IMR-90 (cell line): ENCODE measurements at regions not wholly inside any gene's neighbourhood (a gene's known extent, or its start where the extent isn't known, plus 50 kb on each side); places are given as distances from the start of the nearest gene placed in this dataset.

ENCODE experiments used
- ATAC-seq: fragments of 200-7000 bp; cut with Tn5 transposase; 2 replicates; pipeline ENCODE4 v1.9.1; 2020; ENCODE audit warnings: low read depth, mild to moderate bottlenecking, moderate library complexity
- BruUV-seq: library from RNA; stranded (reverse); fragments of 400-500 nt; replicated peaks from 2 replicates; lab custom pipeline; 2021; lab: Mats Ljungman, UMichigan
- CTCF ChIA-PET: fragments of 300-600 bp; formaldehyde crosslinking; extraction: SDS; loops from one replicate; lab custom pipeline; 2021; ENCODE audit warnings: antibody characterized with exemption; lab: Yijun Ruan, JAX
- POLR2A ChIA-PET: fragments of 300-600 bp; sonication (Branson Sonifier 250); formaldehyde crosslinking; loops from one replicate; lab custom pipeline; 2022; ENCODE audit warnings: antibody characterized with exemption; ENCODE audit not compliant: unreplicated experiment; lab: Charles Lee
- DNase-seq: peaks from one replicate; pipeline ENCODE4 v3.0.0; 2013
- H2AFZ ChIP-seq: replicated peaks from 2 replicates; pipeline ENCODE3; 2013; ENCODE audit warnings: low read length, mild to moderate bottlenecking; ENCODE audit not compliant: poor library complexity
- H2AK5ac ChIP-seq: 2 replicates; pipeline ENCODE4 v1.6.1; 2013; ENCODE audit warnings: low read depth, low read length, inconsistent platforms
- H2AK9ac ChIP-seq: replicated peaks from 2 replicates; pipeline ENCODE3; 2013; ENCODE audit warnings: mild to moderate bottlenecking, low read depth, low read length, moderate library complexity; ENCODE audit not compliant: poor library complexity
- H2BK120ac ChIP-seq: 2 replicates; pipeline ENCODE4 v1.6.1; 2013; ENCODE audit warnings: low read depth, low read length, inconsistent platforms
- H2BK15ac ChIP-seq: 3 replicates; pipeline ENCODE4 v1.6.1; 2013; ENCODE audit warnings: low read depth, low read length, inconsistent platforms
- H2BK20ac ChIP-seq: 2 replicates; pipeline ENCODE4 v1.6.1; 2013; ENCODE audit warnings: low read depth, mild to moderate bottlenecking, inconsistent platforms, low read length, moderate library complexity
- H2BK5ac ChIP-seq: 2 replicates; pipeline ENCODE4 v1.6.1; 2013; ENCODE audit warnings: mild to moderate bottlenecking, low read depth, low read length, inconsistent platforms; ENCODE audit not compliant: poor library complexity, severe bottlenecking
- H3K14ac ChIP-seq: replicated peaks from 2 replicates; pipeline ENCODE4 v1.6.1; 2013; ENCODE audit warnings: low read depth, low read length, inconsistent platforms
- H3K18ac ChIP-seq: 2 replicates; pipeline ENCODE4 v1.6.1; 2013; ENCODE audit warnings: low read depth, low read length, control low read depth
- H3K23ac ChIP-seq: 2 replicates; pipeline ENCODE4 v1.6.1; 2013; ENCODE audit warnings: low read depth, low read length, inconsistent platforms
- H3K27ac ChIP-seq: 2 replicates; pipeline ENCODE4 v1.5.1; 2013; ENCODE audit warnings: mild to moderate bottlenecking, control low read depth, low read length; ENCODE audit not compliant: insufficient read depth
- H3K27me3 ChIP-seq: 2 replicates; pipeline ENCODE4 v1.6.1; 2013; ENCODE audit warnings: low read length; ENCODE audit not compliant: control insufficient read depth, insufficient read depth
- H3K36me3 ChIP-seq: 2 replicates; pipeline ENCODE4 v1.6.1; 2013; ENCODE audit warnings: low read length, mixed read lengths; ENCODE audit not compliant: control insufficient read depth, insufficient read depth
- H3K4ac ChIP-seq: 2 replicates; pipeline ENCODE4 v1.6.1; 2013; ENCODE audit warnings: low read depth, low read length, inconsistent platforms
- H3K4me1 ChIP-seq: 2 replicates; pipeline ENCODE4 v1.6.1; 2013; ENCODE audit warnings: low read length, mixed read lengths; ENCODE audit not compliant: control insufficient read depth, insufficient read depth
- H3K4me2 ChIP-seq: 2 replicates; pipeline ENCODE4 v1.6.1; 2013; ENCODE audit warnings: low read depth, mild to moderate bottlenecking, control low read depth, low read length, moderate library complexity
- H3K4me3 ChIP-seq: 2 replicates; pipeline ENCODE4 v1.5.1; 2013; ENCODE audit warnings: low read depth, mild to moderate bottlenecking, control low read depth, low read length, moderate library complexity; ENCODE audit not compliant: insufficient read depth
- H3K56ac ChIP-seq: 2 replicates; pipeline ENCODE4 v1.6.1; 2013; ENCODE audit warnings: low read length, inconsistent platforms; ENCODE audit not compliant: insufficient read depth; ENCODE audit errors: extremely low read depth
- H3K79me1 ChIP-seq, 2 experiments: 2 replicates each; pipeline ENCODE4 v1.6.1; 2013; ENCODE audit warnings: low read length in 2 of 2, inconsistent platforms in 1 of 2, low read depth in 1 of 2
- H3K9ac ChIP-seq: 2 replicates; pipeline ENCODE4 v1.6.1; 2013; ENCODE audit warnings: low read depth, low read length, control low read depth
- H3K9me1 ChIP-seq: 2 replicates; pipeline ENCODE4 v1.6.1; 2013; ENCODE audit warnings: low read length, inconsistent platforms; ENCODE audit not compliant: insufficient read depth
- H3K9me3 ChIP-seq: 2 replicates; pipeline ENCODE4 v1.6.1; 2013; ENCODE audit warnings: low read length; ENCODE audit not compliant: control insufficient read depth, insufficient read depth
- H4K20me1 ChIP-seq: 2 replicates; pipeline ENCODE4 v1.6.1; 2013; ENCODE audit warnings: low read length, inconsistent platforms; ENCODE audit not compliant: insufficient read depth
- H4K5ac ChIP-seq: 2 replicates; pipeline ENCODE4 v1.6.1; 2013; ENCODE audit warnings: mild to moderate bottlenecking, low read depth, low read length, control low read depth
- H4K8ac ChIP-seq, 2 experiments: 2 replicates each; pipeline ENCODE4 v1.6.1; 2013; ENCODE audit warnings: low read depth in 2 of 2, low read length in 2 of 2, control low read depth in 1 of 2, inconsistent platforms in 1 of 2
- H4K91ac ChIP-seq: 2 replicates; pipeline ENCODE4 v1.6.1; 2013; ENCODE audit warnings: low read depth, low read length, inconsistent platforms; ENCODE audit not compliant: insufficient read depth
- BHLHE40 ChIP-seq: fragments of 150-350 bp; IDR thresholded peaks from 2 replicates; pipeline ENCODE4 v1.6.1; 2016; ENCODE audit warnings: mild to moderate bottlenecking, low read depth, low read length
- CEBPB ChIP-seq: IDR thresholded peaks from 2 replicates; pipeline ENCODE4 v1.6.1; 2012; ENCODE audit warnings: low read depth, low read length, improper control_type of control experiment
- CHD1 ChIP-seq: IDR thresholded peaks from 2 replicates; pipeline ENCODE4 v1.6.1; 2012; ENCODE audit warnings: low read depth, low read length, improper control_type of control experiment
- CTCF ChIP-seq: conservative IDR thresholded peaks from 2 replicates; pipeline ENCODE4 v1.5.1; 2012; ENCODE audit warnings: mild to moderate bottlenecking, low read depth, low read length, improper control_type of control experiment
- FOS ChIP-seq: fragments of 150-350 bp; IDR thresholded peaks from 2 replicates; pipeline ENCODE4 v1.6.1; 2016; ENCODE audit warnings: low read depth, low read length
- MAFK ChIP-seq: IDR thresholded peaks from 2 replicates; pipeline ENCODE4 v1.6.1; 2012; ENCODE audit warnings: low read depth, low read length, improper control_type of control experiment
- MAZ ChIP-seq: IDR thresholded peaks from 2 replicates; pipeline ENCODE4 v1.6.1; 2012; ENCODE audit warnings: low read depth, mild to moderate bottlenecking, low read length, improper control_type of control experiment, moderate library complexity, borderline replicate concordance
- MXI1 ChIP-seq: IDR thresholded peaks from 2 replicates; pipeline ENCODE4 v1.6.1; 2012; ENCODE audit warnings: low read depth, mild to moderate bottlenecking, low read length, moderate library complexity, borderline replicate concordance
- NFE2L2 ChIP-seq: fragments of 150-350 bp; IDR thresholded peaks from 2 replicates; pipeline ENCODE4 v1.6.1; 2016; ENCODE audit warnings: low read depth, mild to moderate bottlenecking, low read length
- POLR2A ChIP-seq: IDR thresholded peaks from 2 replicates; pipeline ENCODE4 v1.6.1; 2012; ENCODE audit warnings: mild to moderate bottlenecking, low read depth, low read length
- RAD21 ChIP-seq: IDR thresholded peaks from 2 replicates; pipeline ENCODE4 v1.6.1; 2012; ENCODE audit warnings: low read length, improper control_type of control experiment
- RCOR1 ChIP-seq: IDR thresholded peaks from 2 replicates; pipeline ENCODE4 v1.6.1; 2012; ENCODE audit warnings: mild to moderate bottlenecking, low read length, improper control_type of control experiment; ENCODE audit not compliant: insufficient replicate concordance
- RFX5 ChIP-seq: IDR thresholded peaks from 2 replicates; pipeline ENCODE4 v1.8.0; 2012; ENCODE audit warnings: low read depth, mild to moderate bottlenecking, low read length, moderate library complexity
- SMC3 ChIP-seq: fragments of 150-350 bp; IDR thresholded peaks from 2 replicates; pipeline ENCODE4 v1.6.1; 2016; ENCODE audit warnings: low read depth, mild to moderate bottlenecking, antibody characterized with exemption, low read length, moderate library complexity
- WGBS, 2 experiments: methylation state at CpG; one replicate each; pipeline versions ENCODE4 v1.1.5 to v1.1.7; 2013; ENCODE audit warnings: missing lambda C conversion rate in 2 of 2; ENCODE audit not compliant: insufficient read length in 1 of 2; ENCODE audit errors: extremely low coverage in 2 of 2; 5-methylcytosine and 5-hydroxymethylcytosine counted together
- dilution Hi-C: fragments of 300-500 bp; cut with HindIII; formaldehyde crosslinking; loops from one replicate; pipeline ENCODE4 v1.14.3; 2018; ENCODE audit warnings: low sequenced_read_pairs; ENCODE audit not compliant: unreplicated experiment
- in situ Hi-C: fragments of 300-500 bp; cut with MboI; formaldehyde crosslinking; loops from 3 replicates; pipeline ENCODE4 v1.14.3; 2019; ENCODE audit warnings: low sequenced_read_pairs, inconsistent platforms, mixed read lengths
- intact Hi-C: fragments of 100-400 bp; cut with micrococcal nuclease; formaldehyde crosslinking; loops from 2 replicates; pipeline ENCODE4 v1.10.0; 2022
- TF ChIP-seq, protein P1 (sequence below): fragments of 150-350 bp; IDR thresholded peaks from 2 replicates; pipeline ENCODE4 v1.6.1; 2017; ENCODE audit warnings: mild to moderate bottlenecking, antibody characterized with exemption, low read length, low read depth
- TF ChIP-seq, protein P2 (sequence below): fragments of 150-350 bp; IDR thresholded peaks from 2 replicates; pipeline ENCODE4 v1.6.1; 2016; ENCODE audit warnings: low read depth, mild to moderate bottlenecking, low read length, moderate library complexity, borderline replicate concordance

- no peak overlapping the region for H4K91ac ChIP-seq
- intact Hi-C loops (no loop called here), in situ Hi-C loops (no loop called here), dilution Hi-C loops (no loop called here)
- H3K18ac ChIP-seq = no peak overlapping the region
- no peaks in the 10 kb centered on the region for H3K4me1 ChIP-seq
- H3K4me2 ChIP-seq = no peak overlapping the region
- H2BK20ac ChIP-seq = no peak overlapping the region
- H2AK9ac ChIP-seq = no peak overlapping the region
- DNase-seq (no peak), ATAC-seq (no peak)
- H2AK5ac ChIP-seq = no peak overlapping the region
- H3K36me3 ChIP-seq = no peaks in the 10 kb centered on the region
- H4K5ac ChIP-seq = no peak overlapping the region
- H2AFZ ChIP-seq = no peak overlapping the region
- no peak overlapping the region for H3K27ac ChIP-seq
- POLR2A ChIA-PET = no interaction called here
- no peak overlapping the region for H3K23ac ChIP-seq
- BruUV-seq = no TSS peak
- H2BK5ac ChIP-seq = no peak overlapping the region
- no peaks in the 10 kb centered on the region for H3K9me1 ChIP-seq
- H3K27me3 ChIP-seq = no peaks in the 10 kb centered on the region
- 62% methylated on average over 3 of the region's 7 CpGs; no CpG with 5 or more reads in 1 of the 2 experiments for WGBS, 2 experiments
- CTCF ChIA-PET = no interaction called here
- no peak overlapping the region for H3K4ac ChIP-seq
- H3K79me1 ChIP-seq = no peaks in the 10 kb centered on the region
- TF ChIP-seq BHLHE40 (no peak), NFE2L2 (no peak), RFX5 (no peak), RAD21 (no peak), CTCF (no peak), MAZ (no peak), CEBPB (no peak), FOS (no peak), RCOR1 (no peak), SMC3 (no peak), MAFK (no peak), MXI1 (no peak), CHD1 (no peak), POLR2A (no peak)
- TF ChIP-seq, protein P1, sequence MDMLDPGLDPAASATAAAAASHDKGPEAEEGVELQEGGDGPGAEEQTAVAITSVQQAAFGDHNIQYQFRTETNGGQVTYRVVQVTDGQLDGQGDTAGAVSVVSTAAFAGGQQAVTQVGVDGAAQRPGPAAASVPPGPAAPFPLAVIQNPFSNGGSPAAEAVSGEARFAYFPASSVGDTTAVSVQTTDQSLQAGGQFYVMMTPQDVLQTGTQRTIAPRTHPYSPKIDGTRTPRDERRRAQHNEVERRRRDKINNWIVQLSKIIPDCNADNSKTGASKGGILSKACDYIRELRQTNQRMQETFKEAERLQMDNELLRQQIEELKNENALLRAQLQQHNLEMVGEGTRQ = no peak
- TF ChIP-seq, protein P2, sequence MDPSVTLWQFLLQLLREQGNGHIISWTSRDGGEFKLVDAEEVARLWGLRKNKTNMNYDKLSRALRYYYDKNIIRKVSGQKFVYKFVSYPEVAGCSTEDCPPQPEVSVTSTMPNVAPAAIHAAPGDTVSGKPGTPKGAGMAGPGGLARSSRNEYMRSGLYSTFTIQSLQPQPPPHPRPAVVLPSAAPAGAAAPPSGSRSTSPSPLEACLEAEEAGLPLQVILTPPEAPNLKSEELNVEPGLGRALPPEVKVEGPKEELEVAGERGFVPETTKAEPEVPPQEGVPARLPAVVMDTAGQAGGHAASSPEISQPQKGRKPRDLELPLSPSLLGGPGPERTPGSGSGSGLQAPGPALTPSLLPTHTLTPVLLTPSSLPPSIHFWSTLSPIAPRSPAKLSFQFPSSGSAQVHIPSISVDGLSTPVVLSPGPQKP = no peak
- H4K20me1 ChIP-seq = no peaks in the 10 kb centered on the region
- no peak overlapping the region for H2BK120ac ChIP-seq
- no peak overlapping the region for H3K4me3 ChIP-seq
- H3K14ac ChIP-seq = no peak overlapping the region
- H2BK15ac ChIP-seq = no peak overlapping the region
- no peaks in the 10 kb centered on the region; the same call in 1 of the 2 replicates for H3K9me3 ChIP-seq
- H4K8ac ChIP-seq = no peak overlapping the region
- no peak overlapping the region for H3K56ac ChIP-seq
- no peak overlapping the region for H3K9ac ChIP-seq
Observed at GRCh38 chr1:29970747-29971325, 734.5 kb downstream of the PTPRU start.
